ENCODE measurements at regions not wholly inside any gene's neighbourhood (a gene's known extent, or its start where the extent isn't known, plus 50 kb on each side); places are given as distances from the start of the nearest gene placed in this dataset.

- H3K9ac ChIP-seq (ENCODE audit: low read depth in 2 of 2, low read length in 2 of 2): no peak overlapping the region
- H3K4me1 ChIP-seq: no peaks in the 10 kb centered on the region
- H3K4me3 ChIP-seq: no peak overlapping the region
- no peak overlapping the region for H3K27ac ChIP-seq
- intact Hi-C loops (cut with DNase I): no loop called here
- no peaks in the 10 kb centered on the region for H3K27me3 ChIP-seq
- no peaks in the 10 kb centered on the region for H3K9me3 ChIP-seq
- TF ChIP-seq CTCF (IDR thresholded peaks at IDR 0.05): no peak
- no peak for DNase-seq
- H3K36me3 ChIP-seq: no peaks in the 10 kb centered on the region
Measured at GRCh38 chr13:44132710-44133109, 240.9 kb upstream of the SERP2 start.

DNA sequence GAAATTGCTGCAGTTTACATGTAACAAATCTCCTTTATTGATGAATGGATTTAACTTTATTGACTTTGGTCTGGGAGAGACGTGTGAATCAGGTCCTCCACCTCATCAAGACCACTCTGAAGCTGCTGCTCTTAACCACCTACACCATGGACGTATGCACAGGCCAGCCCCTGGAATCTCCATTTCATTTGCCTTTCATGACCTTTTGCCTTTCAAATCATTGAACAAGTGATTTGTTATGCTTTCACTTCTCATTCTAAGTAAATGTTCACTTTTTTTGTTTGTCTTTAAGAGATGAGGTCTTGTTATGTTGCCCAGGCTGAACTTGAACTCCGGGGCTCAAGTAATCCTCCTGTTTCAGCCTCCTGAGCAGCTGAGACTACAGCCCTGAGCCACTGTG, 240.0 kb upstream of the SERP2 start:
- H3K4me1 ChIP-seq: no peaks in the 10 kb centered on the region
- intact Hi-C loops (cut with DNase I): no loop called here
- no peaks in the 10 kb centered on the region for H3K27me3 ChIP-seq

GRCh38 chr13:44135566-44135965, 238.1 kb upstream of the SERP2 start:
- H3K27me3 ChIP-seq: no peaks in the 10 kb centered on the region
- H3K27ac ChIP-seq: no peak overlapping the region
- H3K9ac ChIP-seq (ENCODE audit: low read depth in 2 of 2, low read length in 2 of 2): no peak overlapping the region
- DNase-seq: no peak
- intact Hi-C loops (cut with DNase I): no loop called here
- TF ChIP-seq CTCF (IDR thresholded peaks at IDR 0.05): no peak
- no peak overlapping the region for H3K4me3 ChIP-seq
- no peaks in the 10 kb centered on the region for H3K36me3 ChIP-seq
- H3K4me1 ChIP-seq: peaks cover 3% of the 10 kb centered on the region
- no peaks in the 10 kb centered on the region for H3K9me3 ChIP-seq

More for the DNA sequence above, 240.0 kb upstream of the SERP2 start:
- no peak for TF ChIP-seq CTCF (IDR thresholded peaks at IDR 0.05)
- no peak overlapping the region for H3K4me3 ChIP-seq
- no peak for DNase-seq
- no peak overlapping the region for H3K9ac ChIP-seq (ENCODE audit: low read depth in 2 of 2, low read length in 2 of 2)
- H3K9me3 ChIP-seq: no peaks in the 10 kb centered on the region
- no peak overlapping the region for H3K27ac ChIP-seq
- no peaks in the 10 kb centered on the region for H3K36me3 ChIP-seq

DNA sequence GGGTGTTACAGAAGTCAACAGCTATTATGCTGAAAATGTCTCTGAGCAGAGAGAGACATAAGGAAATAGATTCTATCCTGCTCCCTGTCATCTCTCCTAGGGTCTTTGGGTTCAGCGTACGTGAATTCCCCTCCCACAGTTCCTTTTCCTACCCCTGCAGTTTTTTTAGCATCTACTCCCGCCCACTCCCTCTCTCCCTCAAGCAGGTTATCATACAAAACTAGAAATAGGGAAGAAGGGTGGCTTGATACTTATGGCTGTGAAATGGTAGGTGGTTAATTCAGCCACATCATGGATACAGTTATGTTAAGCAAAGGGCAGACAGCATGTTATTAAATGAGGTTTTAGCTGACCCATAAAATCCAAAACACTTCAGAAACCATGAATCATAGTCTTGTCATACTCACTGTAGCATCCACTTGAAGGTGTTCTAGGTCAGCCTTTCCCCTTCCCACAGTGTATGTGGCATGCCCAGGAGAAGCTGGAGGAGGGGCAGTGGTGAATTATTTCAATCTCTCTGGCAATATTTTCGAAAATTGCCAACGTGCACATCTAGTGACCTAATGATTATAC, 236.8 kb upstream of the SERP2 start:
- no peak for DNase-seq
- TF ChIP-seq CTCF (IDR thresholded peaks at IDR 0.05): no peak
- H3K36me3 ChIP-seq: no peaks in the 10 kb centered on the region
- H3K27ac ChIP-seq: no peak overlapping the region
- H3K9me3 ChIP-seq: no peaks in the 10 kb centered on the region
- no peak overlapping the region for H3K9ac ChIP-seq (ENCODE audit: low read depth in 2 of 2, low read length in 2 of 2)
- H3K27me3 ChIP-seq: no peaks in the 10 kb centered on the region
- peaks cover 7% of the 10 kb centered on the region for H3K4me1 ChIP-seq
- intact Hi-C loops (cut with DNase I): no loop called here
- H3K4me3 ChIP-seq: no peak overlapping the region

GRCh38 chr13:44137466-44137865, 236.2 kb upstream of the SERP2 start:
- Histone ChIP-seq H3K36me3 (no peaks in the 10 kb centered on the region), H3K27me3 (no peaks in the 10 kb centered on the region), H3K9me3 (no peaks in the 10 kb centered on the region), H3K4me1 (peaks cover 7% of the 10 kb centered on the region), H3K4me3 (no peak overlapping the region), H3K9ac (ENCODE audit: low read depth in 2 of 2, low read length in 2 of 2) (no peak overlapping the region), H3K27ac (no peak overlapping the region)
- TF ChIP-seq CTCF (IDR thresholded peaks at IDR 0.05): no peak
- intact Hi-C loops (cut with DNase I): no loop called here
- no peak for DNase-seq
